8988T (cell line): ENCODE measurements at regions not wholly inside any gene's neighbourhood (a gene's known extent, or its start where the extent isn't known, plus 50 kb on each side); places are given as distances from the start of the nearest gene placed in this dataset.
"Not testable (repeated sequence)": the region's sequence is repeated elsewhere in the genome, so short reads cannot be mapped to it uniquely, and the experiment has no call there.

Source experiments
- DNase-seq: peaks from one replicate; pipeline ENCODE4 v3.0.0; 2011

DNA sequence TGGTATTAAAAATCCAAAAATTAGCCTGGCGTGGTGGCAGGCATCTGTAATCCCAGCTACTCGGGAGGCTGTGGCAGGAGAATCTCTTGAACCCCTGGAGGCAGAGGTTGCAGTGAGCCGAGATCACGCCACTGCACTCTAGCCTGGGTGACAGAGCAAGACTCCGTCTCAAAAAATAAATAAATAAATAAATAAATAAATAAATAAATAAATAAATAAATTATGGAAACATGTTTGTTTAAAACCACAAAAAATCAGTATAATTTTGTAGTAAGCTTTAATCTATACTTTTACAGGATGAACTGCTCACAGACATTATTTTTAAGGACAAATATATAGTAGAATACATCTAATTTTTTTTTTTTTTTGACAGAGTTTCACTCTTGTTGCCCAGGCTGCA lies 521.3 kb upstream of the ATXN7L3B start:
- DNase-seq = not testable (repeated sequence)

GRCh38 chr12:74018849-74019248 lies 518.8 kb upstream of the ATXN7L3B start:
- DNase-seq = no peak

GRCh38 chr12:74021937-74022336 lies 515.7 kb upstream of the ATXN7L3B start:
- no peak for DNase-seq

DNA sequence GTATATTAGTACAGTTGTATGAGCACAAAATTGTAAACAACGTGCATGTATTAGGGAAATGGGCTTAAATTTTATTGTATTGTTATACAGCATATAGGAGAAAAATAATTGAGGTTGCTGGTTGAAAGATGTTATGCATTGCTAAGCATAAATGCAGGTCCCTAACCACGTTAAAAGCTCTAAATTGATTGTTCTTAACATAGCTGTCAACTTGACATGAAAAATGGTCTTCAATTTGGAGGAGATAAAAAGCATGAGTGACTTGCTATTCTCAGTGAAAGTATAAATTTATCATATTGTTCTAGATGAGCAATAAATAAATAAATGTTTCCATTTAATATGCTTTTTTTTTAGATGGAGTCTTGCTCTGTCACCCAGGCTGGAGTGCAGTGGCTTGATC lies 506.6 kb upstream of the ATXN7L3B start:
- no peak for DNase-seq

DNA sequence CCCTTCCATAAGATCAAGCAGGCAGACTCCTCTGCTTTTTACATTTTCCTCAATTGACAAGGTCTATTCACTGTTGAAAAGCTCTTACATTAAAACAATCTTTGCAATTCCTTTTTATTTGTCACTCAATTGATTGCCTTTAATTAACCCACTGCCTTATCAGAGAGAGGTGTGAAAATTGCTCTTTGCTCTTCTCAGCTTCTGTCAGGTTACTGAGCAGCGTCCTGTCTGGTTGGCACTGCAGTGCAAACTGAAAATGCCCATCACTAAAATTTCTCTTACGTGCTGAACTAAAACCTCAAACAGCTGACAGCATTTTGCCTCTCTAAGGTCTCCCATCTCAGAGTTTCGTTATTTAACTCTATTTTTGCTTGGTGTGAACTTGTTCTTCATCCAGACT lies 504.1 kb upstream of the ATXN7L3B start:
- no peak for DNase-seq

DNA sequence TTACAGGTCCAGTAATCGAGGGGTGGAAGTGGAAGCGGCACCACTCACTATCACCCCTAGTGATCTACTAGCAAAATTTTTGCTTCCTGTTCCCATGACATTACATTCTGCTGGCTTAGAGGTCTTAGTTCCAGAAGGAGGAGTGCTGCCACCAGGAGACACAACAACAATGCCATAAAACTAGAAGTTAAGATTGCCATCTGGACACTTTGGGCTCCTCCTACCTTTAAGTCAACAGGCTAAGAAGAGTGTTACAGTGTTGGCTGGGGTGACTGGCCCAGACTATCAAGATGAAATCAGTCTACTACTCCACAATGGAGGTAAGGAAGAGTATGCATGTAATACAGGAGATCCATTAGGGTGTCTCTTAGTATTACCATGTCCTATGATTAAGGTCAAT lies 498.5 kb upstream of the ATXN7L3B start:
- not testable (repeated sequence) for DNase-seq

DNA sequence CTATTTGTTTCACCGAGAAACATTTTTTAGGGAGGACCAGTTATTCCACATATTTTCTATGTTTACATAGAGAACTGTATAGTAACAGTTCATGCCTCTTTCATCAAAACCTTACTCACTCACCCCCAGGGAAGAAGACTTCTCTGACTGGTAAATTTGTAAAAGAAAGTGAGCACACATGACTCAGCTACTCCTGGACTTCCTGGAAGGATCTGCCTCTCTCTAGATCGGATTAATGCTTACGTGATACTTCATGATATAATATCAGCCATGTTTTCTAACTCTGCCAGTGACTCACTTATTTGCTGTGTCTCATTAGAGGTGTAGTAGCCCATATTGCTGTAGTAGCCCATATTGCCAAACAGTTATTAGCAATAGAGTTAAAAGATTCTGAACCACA lies 494.3 kb upstream of the ATXN7L3B start:
- DNase-seq = no peak

GRCh38 chr12:74049348-74049747 lies 488.3 kb upstream of the ATXN7L3B start:
- no peak for DNase-seq

GRCh38 chr12:74051848-74052247 lies 485.8 kb upstream of the ATXN7L3B start:
- no peak for DNase-seq

DNA sequence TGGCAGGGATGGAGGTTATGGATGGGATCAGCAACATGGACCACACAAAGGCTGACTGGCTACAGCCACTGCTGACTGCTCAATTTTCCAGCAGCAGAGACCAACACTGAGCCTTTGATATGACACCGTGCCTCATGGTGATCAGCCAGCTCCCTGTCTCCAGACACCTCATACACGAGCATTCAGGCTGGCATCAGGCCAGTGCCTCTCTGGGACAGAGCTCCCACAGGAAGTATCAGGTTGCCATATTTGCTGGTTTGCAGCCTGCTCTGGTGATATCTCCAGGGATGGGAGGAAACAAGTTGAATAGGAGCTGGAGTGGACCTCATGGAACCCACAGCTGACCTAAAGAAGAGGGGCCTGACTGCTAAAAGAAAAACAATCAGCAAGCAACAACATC lies 471.2 kb upstream of the ATXN7L3B start:
- no peak for DNase-seq

- DNase-seq = no peak
These were observed 466.5 kb upstream of the ATXN7L3B start for GRCh38 chr12:74071182-74071581.

DNA sequence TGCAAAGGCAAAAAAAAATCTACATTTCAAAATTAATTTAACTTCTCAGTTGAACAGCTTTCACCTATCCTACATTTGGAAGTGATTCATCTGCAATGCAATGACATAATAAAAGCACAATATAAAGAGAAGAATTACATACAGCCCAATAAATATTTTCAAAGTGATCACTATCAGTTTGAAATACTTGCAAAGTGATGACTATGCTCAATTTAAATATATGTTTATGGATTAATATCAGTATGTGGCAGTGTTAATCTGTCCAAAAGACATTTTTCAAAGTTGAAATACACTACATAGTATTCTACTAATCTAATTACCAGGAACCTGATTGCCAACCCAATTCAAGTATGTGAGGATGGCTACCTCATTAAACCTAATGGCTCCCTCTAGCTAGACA lies 460.7 kb upstream of the ATXN7L3B start:
- DNase-seq = no peak

GRCh38 chr12:74105434-74105833 lies 432.2 kb upstream of the ATXN7L3B start:
- no peak for DNase-seq

DNA sequence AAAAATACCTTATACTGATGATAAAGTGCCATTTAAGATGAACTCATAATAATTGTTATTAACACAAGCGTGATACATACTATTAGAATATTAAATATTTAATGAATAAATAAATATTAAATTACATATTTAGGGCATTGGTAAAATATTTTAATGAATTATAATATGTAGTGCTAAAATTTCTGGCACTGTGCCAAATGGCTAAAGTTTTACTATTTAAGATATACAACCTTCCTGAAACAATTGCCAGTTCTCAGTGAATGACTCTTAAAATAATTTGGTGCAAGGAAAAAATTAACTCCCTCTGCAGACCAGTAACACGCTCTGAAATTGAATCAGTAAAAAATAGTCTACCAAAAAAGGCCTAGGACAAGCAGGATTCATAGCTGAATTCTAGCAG lies 428.9 kb upstream of the ATXN7L3B start:
- DNase-seq = no peak

DNA sequence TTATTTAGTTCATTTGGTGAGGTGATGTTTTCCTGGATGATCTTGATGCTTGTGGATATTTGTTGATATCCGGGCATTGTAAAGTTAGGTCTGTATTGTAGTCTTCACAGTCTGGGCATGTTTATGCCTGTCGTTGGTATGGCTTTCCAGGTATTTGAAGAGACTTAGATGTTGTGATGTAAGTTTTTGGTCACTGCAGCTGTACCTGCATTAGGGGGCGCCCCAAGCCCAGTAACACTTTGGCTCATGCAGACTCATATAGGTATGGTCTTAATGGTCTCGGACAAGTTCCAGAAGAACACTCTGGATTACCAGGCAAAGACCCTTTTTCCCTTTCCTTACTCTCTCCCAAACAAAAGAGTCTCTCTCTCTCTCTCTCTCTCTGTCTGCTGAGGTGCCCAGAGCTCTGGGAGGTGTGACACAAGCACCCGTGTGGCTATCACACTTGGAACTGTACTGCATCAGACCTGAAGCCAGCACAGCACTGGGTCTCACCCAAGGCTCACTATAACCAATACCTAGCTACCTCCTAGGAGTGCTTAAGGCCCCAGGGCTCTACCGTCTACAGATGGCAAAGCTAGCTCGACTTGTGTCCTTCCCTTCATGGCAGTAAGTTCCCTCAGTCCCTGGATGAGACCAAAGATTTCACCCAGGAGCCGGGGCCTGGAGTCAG lies 425.8 kb upstream of the ATXN7L3B start:
- DNase-seq = no peak

- DNase-seq = no peak
These were observed 417.7 kb upstream of the ATXN7L3B start for GRCh38 chr12:74119811-74120362.

- no peak for DNase-seq
These were observed 417.0 kb upstream of the ATXN7L3B start for GRCh38 chr12:74120644-74121043.

DNA sequence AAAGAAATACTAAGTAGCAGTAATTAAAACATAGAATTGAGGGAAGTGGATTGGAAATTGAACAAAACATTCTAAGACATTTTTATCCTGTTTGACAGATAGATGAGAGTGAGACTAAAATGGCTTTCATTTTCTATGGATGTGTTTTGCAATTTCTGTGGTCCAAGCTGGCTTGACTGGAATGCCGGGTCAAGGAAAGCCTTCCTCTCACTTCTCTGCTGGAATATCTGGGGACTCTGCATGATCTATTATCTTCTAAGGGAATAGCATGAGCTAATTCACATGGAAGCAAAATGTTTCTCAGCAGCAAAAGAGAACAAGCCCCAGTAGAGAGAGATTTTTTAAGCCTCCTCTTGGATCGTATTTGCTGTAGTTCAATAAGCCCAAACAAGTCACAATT lies 407.9 kb upstream of the ATXN7L3B start:
- no peak for DNase-seq

DNA sequence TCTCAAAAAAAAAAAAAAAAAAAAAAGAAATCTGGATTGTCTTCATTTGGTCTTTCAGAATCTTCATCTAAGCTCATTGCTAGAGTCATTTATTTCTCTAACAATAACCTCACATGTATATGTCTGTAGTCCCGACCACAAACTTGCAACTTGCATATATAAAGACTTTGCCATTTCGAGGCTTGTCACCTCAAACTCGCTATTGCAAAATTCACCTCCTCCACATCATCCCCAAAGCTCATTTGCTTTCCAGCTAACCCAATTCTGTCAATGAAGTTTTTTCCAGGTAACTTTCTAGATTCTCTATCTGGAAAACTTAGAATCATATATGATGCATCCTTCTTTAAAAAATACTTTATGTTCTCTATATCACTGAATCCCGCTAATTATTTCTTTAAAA lies 393.2 kb upstream of the ATXN7L3B start:
- no peak for DNase-seq

DNA sequence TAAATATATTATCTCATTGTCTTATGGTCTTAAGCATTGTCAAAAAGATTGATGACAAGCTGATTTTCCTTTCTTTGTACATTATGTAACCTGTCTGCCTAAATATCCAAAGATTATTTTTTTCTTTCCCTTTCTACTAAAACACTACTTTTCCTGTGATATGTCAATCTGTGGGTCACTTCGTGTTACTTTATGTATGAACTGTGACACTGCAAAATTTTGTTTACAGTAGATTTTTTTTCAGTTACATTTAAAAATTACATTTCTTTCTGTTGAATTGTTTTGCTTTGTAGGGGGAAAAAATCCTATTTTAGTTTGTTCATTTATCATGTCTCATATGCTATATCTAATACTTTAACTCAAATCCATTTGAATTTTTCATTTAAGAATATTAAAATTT lies 392.3 kb upstream of the ATXN7L3B start:
- no peak for DNase-seq

DNA sequence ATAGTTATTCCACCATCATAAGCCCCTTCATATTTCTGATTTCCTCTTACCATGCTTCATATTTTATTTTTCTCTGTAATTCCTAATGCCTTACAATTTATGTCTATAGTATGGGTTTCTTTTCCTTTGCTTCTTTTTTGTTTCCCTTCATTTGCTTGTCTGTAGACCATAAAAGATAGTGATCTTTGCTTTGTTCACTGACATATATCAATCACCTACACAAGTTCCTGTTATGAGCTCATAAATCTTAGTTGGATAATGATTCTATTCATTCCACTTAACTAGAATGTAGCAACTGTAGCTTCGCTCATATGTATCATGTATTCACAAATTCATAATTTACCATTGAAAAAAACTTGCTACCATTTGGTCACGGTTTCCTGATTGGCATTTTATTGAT lies 388.8 kb upstream of the ATXN7L3B start:
- no peak for DNase-seq

GRCh38 chr12:74152370-74152769 lies 385.3 kb upstream of the ATXN7L3B start:
- DNase-seq = no peak

DNA sequence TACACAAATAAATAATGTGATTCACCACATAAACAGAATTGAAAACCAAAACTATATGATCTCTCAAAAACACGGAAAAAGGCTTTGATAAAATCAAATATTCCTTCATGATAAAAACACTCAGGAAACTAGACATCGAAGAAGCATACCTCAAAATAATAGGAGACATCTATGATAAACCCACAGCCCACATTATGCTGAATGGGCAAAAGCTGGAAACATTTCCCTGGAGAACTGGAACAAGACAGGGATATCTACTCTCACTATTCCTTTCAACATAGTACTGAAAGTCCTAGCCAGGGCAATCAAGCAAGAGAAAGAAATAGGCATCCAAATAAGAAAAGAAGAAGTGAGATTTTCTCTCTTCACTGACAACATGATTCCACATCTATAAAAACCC lies 371.5 kb upstream of the ATXN7L3B start:
- no peak for DNase-seq

GRCh38 chr12:74169607-74170006 lies 368.0 kb upstream of the ATXN7L3B start:
- DNase-seq = no peak
